Endodermal cell (in vitro differentiated cells): ENCODE measurements at regions not wholly inside any gene's neighbourhood (a gene's known extent, or its start where the extent isn't known, plus 50 kb on each side); places are given as distances from the start of the nearest gene placed in this dataset.

ENCODE experiments used
- DNase-seq: peaks from one replicate; pipeline ENCODE4 v3.0.0-alpha.2; 2017
- H3K27ac ChIP-seq: 2 replicates; pipeline ENCODE4 v1.5.1; 2013; ENCODE audit warnings: mild to moderate bottlenecking, low read depth, low read length, moderate library complexity
- H3K27me3 ChIP-seq: 2 replicates; pipeline ENCODE4 v1.6.1; 2013; ENCODE audit warnings: mild to moderate bottlenecking, low read length, moderate library complexity; ENCODE audit not compliant: insufficient read depth, control insufficient read depth, poor library complexity, severe bottlenecking
- H3K36me3 ChIP-seq: 2 replicates; pipeline ENCODE4 v1.7.0; 2013; ENCODE audit warnings: mild to moderate bottlenecking, low read length, moderate library complexity; ENCODE audit not compliant: control insufficient read depth, insufficient read depth
- H3K4me1 ChIP-seq: one replicate; pipeline ENCODE4 v1.7.0; 2013; ENCODE audit warnings: low read length; ENCODE audit not compliant: control insufficient read depth, insufficient read depth
- H3K4me3 ChIP-seq: 2 replicates; pipeline ENCODE4 v1.5.1; 2013; ENCODE audit warnings: mild to moderate bottlenecking, low read length, moderate library complexity
- H3K9ac ChIP-seq: 2 replicates; pipeline ENCODE4 v1.6.1; 2013; ENCODE audit warnings: mild to moderate bottlenecking, low read length, moderate library complexity; ENCODE audit not compliant: poor library complexity, severe bottlenecking; ENCODE audit errors: extremely low read depth
- H3K9me3 ChIP-seq: 2 replicates; pipeline ENCODE4 v1.6.1; 2013; ENCODE audit warnings: mild to moderate bottlenecking, low read length, moderate library complexity; ENCODE audit not compliant: control insufficient read depth
- H3K27ac Mint-ChIP-seq: 2 replicates; pipeline ENCODE4 v1.8.0; 2020; ENCODE audit warnings: mixed read lengths
- H3K27me3 Mint-ChIP-seq: 2 replicates; pipeline ENCODE4 v1.8.0; 2021; ENCODE audit warnings: mild to moderate bottlenecking, mixed read lengths; ENCODE audit not compliant: insufficient read depth
- H3K36me3 Mint-ChIP-seq: 2 replicates; pipeline ENCODE4 v1.8.0; 2020; ENCODE audit warnings: low read depth, mixed read lengths
- H3K4me1 Mint-ChIP-seq: 2 replicates; pipeline ENCODE4 v1.8.0; 2020; ENCODE audit warnings: mixed read lengths
- H3K4me3 Mint-ChIP-seq: 2 replicates; pipeline ENCODE4 v1.8.0; 2020; ENCODE audit warnings: mild to moderate bottlenecking, moderate library complexity, mixed read lengths
- H3K9me3 Mint-ChIP-seq: 2 replicates; pipeline ENCODE4 v1.8.0; 2020; ENCODE audit warnings: mild to moderate bottlenecking, mixed read lengths
- WGBS, 2 experiments: methylation state at CpG; one replicate each; pipeline versions ENCODE4 v1.1.5 to v1.1.7; 2013; ENCODE audit warnings: missing lambda C conversion rate in 2 of 2, mixed read lengths in 1 of 2; ENCODE audit not compliant: insufficient coverage in 1 of 2, insufficient read length in 1 of 2; 5-methylcytosine and 5-hydroxymethylcytosine counted together
- TF ChIP-seq, protein P1 (sequence below): fragments of 200-600 bp; sonication (generic); conservative IDR thresholded peaks from 2 replicates; pipeline ENCODE4 v1.5.0; 2021; ENCODE audit warnings: antibody characterized with exemption, mild to moderate bottlenecking

DNA sequence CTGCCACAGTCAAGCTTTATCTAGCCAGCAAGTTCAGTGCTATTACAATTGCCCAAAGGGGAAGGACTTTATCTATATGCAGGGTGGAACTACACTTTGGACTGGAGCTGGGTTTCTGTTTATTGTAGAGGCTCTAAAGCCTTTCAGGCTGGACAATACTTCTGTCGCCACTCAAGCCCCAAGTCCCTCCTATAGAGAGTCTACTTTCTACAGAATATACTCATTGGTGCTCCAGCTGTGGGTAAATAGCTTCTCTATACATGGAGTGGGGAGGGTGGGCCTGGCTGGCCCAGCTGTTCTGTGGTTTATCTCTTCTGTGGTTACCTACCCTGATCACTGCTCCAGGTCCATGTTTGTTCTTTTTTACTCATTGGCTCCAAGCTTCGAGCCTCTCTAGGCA lies 151.8 kb upstream of the MYLIP start:
- Mint-ChIP-seq H3K27me3 (no peaks in the 10 kb centered on the region), H3K4me3 (no peak overlapping the region)
- no peak for DNase-seq

DNA sequence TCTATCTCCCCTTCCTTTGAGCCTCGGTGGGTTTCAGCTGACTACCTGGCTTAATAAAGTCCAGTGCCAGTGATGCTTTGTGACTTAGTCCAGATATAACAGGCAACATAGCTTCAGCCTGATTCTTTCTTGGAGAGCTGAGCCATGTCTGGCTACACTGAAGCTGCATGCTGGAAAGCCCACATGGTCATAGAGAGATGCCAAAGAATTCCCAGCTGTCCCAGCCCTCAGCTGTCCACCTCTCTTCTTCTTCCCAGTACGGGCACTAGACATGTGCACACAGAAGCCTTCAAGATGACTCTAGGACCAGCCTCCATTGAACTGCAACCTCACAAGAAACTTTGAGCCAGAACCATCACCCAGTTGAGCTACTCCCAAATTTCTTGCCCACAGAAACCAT lies 154.1 kb upstream of the MYLIP start:
- H3K4me1 Mint-ChIP-seq: peaks cover 2% of the 10 kb centered on the region
- DNase-seq: no peak
- Histone ChIP-seq H3K36me3 (no peaks in the 10 kb centered on the region), H3K9ac (no peak overlapping the region), H3K27ac (no peak overlapping the region), H3K4me1 (no peaks in the 10 kb centered on the region), H3K4me3 (no peak overlapping the region), H3K27me3 (no peaks in the 10 kb centered on the region), H3K9me3 (peaks cover 15% of the 10 kb centered on the region)
- no peaks in the 10 kb centered on the region for H3K36me3 Mint-ChIP-seq
- WGBS, 2 experiments: 91 to 96% methylated on average over 2 of the region's 2 CpGs
- H3K27me3 Mint-ChIP-seq: no peaks in the 10 kb centered on the region
- H3K27ac Mint-ChIP-seq: no peak overlapping the region
- H3K4me3 Mint-ChIP-seq: no peak overlapping the region
- TF ChIP-seq, protein P1, sequence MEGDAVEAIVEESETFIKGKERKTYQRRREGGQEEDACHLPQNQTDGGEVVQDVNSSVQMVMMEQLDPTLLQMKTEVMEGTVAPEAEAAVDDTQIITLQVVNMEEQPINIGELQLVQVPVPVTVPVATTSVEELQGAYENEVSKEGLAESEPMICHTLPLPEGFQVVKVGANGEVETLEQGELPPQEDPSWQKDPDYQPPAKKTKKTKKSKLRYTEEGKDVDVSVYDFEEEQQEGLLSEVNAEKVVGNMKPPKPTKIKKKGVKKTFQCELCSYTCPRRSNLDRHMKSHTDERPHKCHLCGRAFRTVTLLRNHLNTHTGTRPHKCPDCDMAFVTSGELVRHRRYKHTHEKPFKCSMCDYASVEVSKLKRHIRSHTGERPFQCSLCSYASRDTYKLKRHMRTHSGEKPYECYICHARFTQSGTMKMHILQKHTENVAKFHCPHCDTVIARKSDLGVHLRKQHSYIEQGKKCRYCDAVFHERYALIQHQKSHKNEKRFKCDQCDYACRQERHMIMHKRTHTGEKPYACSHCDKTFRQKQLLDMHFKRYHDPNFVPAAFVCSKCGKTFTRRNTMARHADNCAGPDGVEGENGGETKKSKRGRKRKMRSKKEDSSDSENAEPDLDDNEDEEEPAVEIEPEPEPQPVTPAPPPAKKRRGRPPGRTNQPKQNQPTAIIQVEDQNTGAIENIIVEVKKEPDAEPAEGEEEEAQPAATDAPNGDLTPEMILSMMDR: no peak
- peaks cover 11% of the 10 kb centered on the region for H3K9me3 Mint-ChIP-seq

More for the DNA sequence above, 151.8 kb upstream of the MYLIP start:
- no peak overlapping the region for H3K27ac Mint-ChIP-seq
- H3K4me1 Mint-ChIP-seq: peaks cover 2% of the 10 kb centered on the region
- Histone ChIP-seq H3K27ac (no peak overlapping the region), H3K36me3 (no peaks in the 10 kb centered on the region), H3K4me3 (no peak overlapping the region), H3K4me1 (no peaks in the 10 kb centered on the region), H3K9me3 (peaks cover 15% of the 10 kb centered on the region), H3K27me3 (no peaks in the 10 kb centered on the region), H3K9ac (no peak overlapping the region)
- H3K36me3 Mint-ChIP-seq: no peaks in the 10 kb centered on the region
- TF ChIP-seq, protein P1: no peak
- H3K9me3 Mint-ChIP-seq: peaks cover 11% of the 10 kb centered on the region
- WGBS, 2 experiments: 87 to 94% methylated on average over 1 to 2 of the region's 2 CpGs

DNA sequence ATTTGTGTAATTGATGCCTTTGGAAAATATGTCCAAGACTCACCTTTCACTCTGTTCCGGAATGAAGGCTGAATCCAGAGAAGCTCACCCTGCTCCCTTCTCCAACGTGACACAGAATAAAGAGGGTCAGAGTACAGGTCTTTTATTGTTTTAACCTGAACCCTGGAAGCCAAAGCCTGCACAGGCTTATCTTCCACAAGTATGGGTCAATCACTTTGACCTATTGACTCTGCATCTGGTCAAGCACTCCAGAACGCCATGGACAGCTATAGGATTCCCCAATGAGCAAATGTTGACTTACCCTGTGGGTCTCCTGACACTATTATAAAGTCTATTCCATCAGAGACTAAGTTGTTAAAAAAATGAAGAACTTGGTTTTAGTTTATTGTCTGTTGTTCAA lies 158.4 kb upstream of the MYLIP start:
- H3K27me3 ChIP-seq: no peaks in the 10 kb centered on the region

More for the DNA sequence above, 158.4 kb upstream of the MYLIP start:
- DNase-seq: no peak
- Histone ChIP-seq H3K36me3 (no peaks in the 10 kb centered on the region), H3K4me1 (no peaks in the 10 kb centered on the region), H3K4me3 (no peak overlapping the region), H3K27ac (no peak overlapping the region), H3K9me3 (peaks cover 15% of the 10 kb centered on the region), H3K9ac (no peak overlapping the region)
- 77 to 100% methylated on average over 1 to 3 of the region's 3 CpGs for WGBS, 2 experiments
- no peaks in the 10 kb centered on the region for H3K4me1 Mint-ChIP-seq
- H3K27ac Mint-ChIP-seq: no peak overlapping the region
- TF ChIP-seq, protein P1: no peak
- H3K36me3 Mint-ChIP-seq: no peaks in the 10 kb centered on the region
- peaks cover 11% of the 10 kb centered on the region for H3K9me3 Mint-ChIP-seq
- H3K27me3 Mint-ChIP-seq: no peaks in the 10 kb centered on the region
- no peak overlapping the region for H3K4me3 Mint-ChIP-seq
